SK-N-SH (cell line): ENCODE measurements at regions not wholly inside any gene's neighbourhood (a gene's known extent, or its start where the extent isn't known, plus 50 kb on each side); places are given as distances from the start of the nearest gene placed in this dataset.

Experiments used
- MXI1 ChIP-seq: IDR thresholded peaks from 2 replicates; pipeline ENCODE4 v1.6.1; 2012; ENCODE audit warnings: mild to moderate bottlenecking, low read depth, low read length, improper control_type of control experiment
- TEAD4 ChIP-seq: IDR thresholded peaks from 2 replicates; pipeline ENCODE4 v1.4.0; 2012; ENCODE audit warnings: mild to moderate bottlenecking, borderline replicate concordance; ENCODE audit not compliant: insufficient read depth
- TF ChIP-seq, protein P1 (sequence below): fragments of 200-600 bp; sonication (generic); IDR thresholded peaks from 2 replicates; pipeline ENCODE4 v1.6.1; 2017; ENCODE audit warnings: antibody characterized with exemption, mild to moderate bottlenecking, moderate library complexity

DNA sequence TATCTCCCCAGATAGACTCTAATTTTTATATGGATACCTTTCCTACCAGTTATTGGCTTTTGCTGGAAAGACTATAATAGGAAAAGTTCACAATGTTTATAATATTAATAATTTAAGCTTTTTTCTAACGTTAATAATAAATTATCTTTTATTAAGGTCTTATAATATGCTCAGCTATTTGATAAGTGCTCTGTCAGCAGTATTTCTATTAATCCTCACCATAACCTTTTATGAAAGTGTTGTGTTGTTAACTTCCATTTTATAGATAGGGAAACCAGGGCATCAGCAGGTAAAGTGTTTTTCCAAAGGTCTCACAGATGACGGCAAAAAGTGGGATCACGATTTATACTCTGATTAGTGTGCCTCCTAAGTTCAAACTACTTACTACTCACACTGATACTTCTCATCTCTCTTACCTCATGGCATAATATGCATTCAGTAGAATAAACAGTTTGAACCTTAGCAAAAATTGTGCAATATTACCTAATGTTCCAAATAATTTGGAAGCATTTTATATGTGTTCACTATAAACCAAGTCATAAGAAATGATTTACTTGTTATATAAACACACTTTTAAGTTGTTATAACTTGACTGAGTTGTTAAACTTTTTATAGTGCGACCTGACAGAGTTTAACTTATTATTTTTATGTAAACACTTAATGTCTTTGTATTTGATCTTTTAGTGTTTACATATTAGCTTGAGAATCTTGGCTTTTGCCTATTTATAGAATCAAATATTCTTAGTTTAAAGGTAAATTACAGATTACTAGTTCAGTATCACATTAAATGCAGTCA, 274.9 kb upstream of the DCBLD2 start:
- TF ChIP-seq TEAD4 (no peak), MXI1 (no peak)
- TF ChIP-seq, protein P1, sequence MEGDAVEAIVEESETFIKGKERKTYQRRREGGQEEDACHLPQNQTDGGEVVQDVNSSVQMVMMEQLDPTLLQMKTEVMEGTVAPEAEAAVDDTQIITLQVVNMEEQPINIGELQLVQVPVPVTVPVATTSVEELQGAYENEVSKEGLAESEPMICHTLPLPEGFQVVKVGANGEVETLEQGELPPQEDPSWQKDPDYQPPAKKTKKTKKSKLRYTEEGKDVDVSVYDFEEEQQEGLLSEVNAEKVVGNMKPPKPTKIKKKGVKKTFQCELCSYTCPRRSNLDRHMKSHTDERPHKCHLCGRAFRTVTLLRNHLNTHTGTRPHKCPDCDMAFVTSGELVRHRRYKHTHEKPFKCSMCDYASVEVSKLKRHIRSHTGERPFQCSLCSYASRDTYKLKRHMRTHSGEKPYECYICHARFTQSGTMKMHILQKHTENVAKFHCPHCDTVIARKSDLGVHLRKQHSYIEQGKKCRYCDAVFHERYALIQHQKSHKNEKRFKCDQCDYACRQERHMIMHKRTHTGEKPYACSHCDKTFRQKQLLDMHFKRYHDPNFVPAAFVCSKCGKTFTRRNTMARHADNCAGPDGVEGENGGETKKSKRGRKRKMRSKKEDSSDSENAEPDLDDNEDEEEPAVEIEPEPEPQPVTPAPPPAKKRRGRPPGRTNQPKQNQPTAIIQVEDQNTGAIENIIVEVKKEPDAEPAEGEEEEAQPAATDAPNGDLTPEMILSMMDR: no peak
